ENCODE measurements at regions not wholly inside any gene's neighbourhood (a gene's known extent, or its start where the extent isn't known, plus 50 kb on each side); places are given as distances from the start of the nearest gene placed in this dataset.
"Not testable (repeated sequence)": the region's sequence is repeated elsewhere in the genome, so short reads cannot be mapped to it uniquely, and the experiment has no call there.

- no CpG with 5 or more reads among the region's 5 CpGs for WGBS (ENCODE audit: insufficient coverage, insufficient read length)
Measured at GRCh38 chr17:77553459-77554066, 404.9 kb upstream of the TNRC6C start.

GRCh38 chr17:77555121-77555591 lies 403.3 kb upstream of the TNRC6C start:
- no peaks in the 10 kb centered on the region; the same call in 1 of the 2 replicates for H3K36me3 ChIP-seq (ENCODE audit: control insufficient read depth, insufficient read depth, low read length)
- no peaks in the 10 kb centered on the region for H3K27me3 ChIP-seq (ENCODE audit: control insufficient read depth, insufficient read depth, low read length)
- no peaks in the 10 kb centered on the region for H3K9me3 ChIP-seq (ENCODE audit: control insufficient read depth, insufficient read depth, low read length)
- WGBS (ENCODE audit: insufficient coverage, insufficient read length): no CpG with 5 or more reads among the region's 16 CpGs
- no peak overlapping the region for H3K4me3 ChIP-seq (ENCODE audit: low read length)
- H3K4me1 ChIP-seq (ENCODE audit: control insufficient read depth, insufficient read depth, low read length): no peaks in the 10 kb centered on the region
- no peak overlapping the region for H3K27ac ChIP-seq (ENCODE audit: low read length)
- no peak for DNase-seq (ENCODE audit: low read depth, low spot score)

More at GRCh38 chr17:77553459-77554066, 404.9 kb upstream of the TNRC6C start:
- DNase-seq (ENCODE audit: low read depth, low spot score): no peak
- no peak overlapping the region for H3K4me3 ChIP-seq (ENCODE audit: low read length)
- H3K27me3 ChIP-seq (ENCODE audit: control insufficient read depth, insufficient read depth, low read length): no peaks in the 10 kb centered on the region
- H3K9me3 ChIP-seq (ENCODE audit: control insufficient read depth, insufficient read depth, low read length): no peaks in the 10 kb centered on the region
- no peaks in the 10 kb centered on the region; the same call in 1 of the 2 replicates for H3K36me3 ChIP-seq (ENCODE audit: control insufficient read depth, insufficient read depth, low read length)
- H3K4me1 ChIP-seq (ENCODE audit: control insufficient read depth, insufficient read depth, low read length): no peaks in the 10 kb centered on the region
- no peak overlapping the region for H3K27ac ChIP-seq (ENCODE audit: low read length)

DNA sequence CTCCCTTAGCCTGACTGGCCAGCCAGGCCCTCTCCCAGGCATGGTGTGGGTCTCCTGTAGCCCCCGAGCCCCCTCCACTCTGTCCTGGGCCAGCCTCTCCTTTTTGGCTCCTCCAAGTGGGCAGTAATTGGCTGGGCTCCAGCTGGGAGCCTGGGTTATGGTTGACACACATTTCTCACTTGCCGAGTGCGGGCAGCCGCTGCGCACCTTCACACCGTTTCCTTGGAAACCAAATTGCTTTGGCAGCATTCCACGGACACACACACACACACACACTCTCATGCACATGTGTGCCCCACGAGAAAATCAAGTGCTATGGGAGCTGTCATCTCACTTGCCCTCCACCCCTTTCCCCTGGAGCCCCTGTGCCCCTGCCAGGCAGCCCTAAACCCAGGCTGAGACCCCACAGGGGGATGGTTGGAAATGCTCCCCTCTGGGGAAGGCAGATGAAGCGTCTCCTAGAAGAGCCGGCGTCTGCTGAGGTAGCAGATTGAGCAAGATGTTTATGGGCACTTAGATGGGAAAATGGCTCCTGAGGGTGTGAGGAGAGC lies 402.7 kb upstream of the TNRC6C start:
- H3K27me3 ChIP-seq (ENCODE audit: control insufficient read depth, insufficient read depth, low read length): no peaks in the 10 kb centered on the region
- WGBS (ENCODE audit: insufficient coverage, insufficient read length): no CpG with 5 or more reads among the region's 11 CpGs
- DNase-seq (ENCODE audit: low read depth, low spot score): no peak

DNA sequence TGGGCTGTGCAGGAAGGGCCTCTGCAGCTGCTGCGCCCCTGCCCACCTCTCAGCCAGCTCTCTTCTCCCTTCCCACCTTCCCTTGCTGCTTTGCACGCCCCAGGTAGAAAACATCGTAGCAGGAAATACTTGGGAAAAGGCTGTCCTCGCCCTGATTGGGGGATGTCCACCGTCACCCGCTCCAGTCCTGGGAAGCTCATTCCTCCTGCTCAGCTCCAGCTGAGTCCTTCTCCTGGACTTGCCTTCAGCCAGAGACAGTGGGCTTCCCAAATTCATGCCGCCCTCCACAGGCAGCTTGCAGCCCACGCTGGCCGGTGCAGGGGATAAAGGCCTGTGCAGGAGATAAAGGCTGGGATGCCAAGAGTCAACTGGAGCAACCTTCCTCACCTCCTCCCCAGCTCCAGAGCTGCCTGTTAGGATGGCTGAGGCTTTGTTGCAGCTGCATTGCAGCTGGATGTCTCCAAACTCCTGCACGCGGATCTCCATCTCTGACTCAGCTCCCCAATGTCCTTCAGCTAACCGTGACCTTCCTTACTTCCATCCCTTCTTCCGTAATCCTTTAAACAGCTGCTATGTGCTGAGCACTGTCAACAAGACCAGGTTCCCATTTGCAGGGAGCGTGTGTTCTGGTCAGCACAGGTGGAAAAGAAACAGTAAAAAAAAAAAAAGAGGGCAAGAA lies 402.0 kb upstream of the TNRC6C start:
- WGBS (ENCODE audit: insufficient coverage, insufficient read length): no CpG with 5 or more reads among the region's 14 CpGs
- H3K4me1 ChIP-seq (ENCODE audit: control insufficient read depth, insufficient read depth, low read length): no peaks in the 10 kb centered on the region
- no peak for DNase-seq (ENCODE audit: low read depth, low spot score)
- H3K27ac ChIP-seq (ENCODE audit: low read length): no peak overlapping the region
- no peaks in the 10 kb centered on the region for H3K9me3 ChIP-seq (ENCODE audit: control insufficient read depth, insufficient read depth, low read length)
- H3K36me3 ChIP-seq (ENCODE audit: control insufficient read depth, insufficient read depth, low read length): no peaks in the 10 kb centered on the region; the same call in 1 of the 2 replicates
- H3K4me3 ChIP-seq (ENCODE audit: low read length): no peak overlapping the region
- no peaks in the 10 kb centered on the region for H3K27me3 ChIP-seq (ENCODE audit: control insufficient read depth, insufficient read depth, low read length)

More for the DNA sequence above, 402.7 kb upstream of the TNRC6C start:
- Histone ChIP-seq H3K4me3 (ENCODE audit: low read length) (no peak overlapping the region), H3K36me3 (ENCODE audit: control insufficient read depth, insufficient read depth, low read length) (no peaks in the 10 kb centered on the region; the same call in 1 of the 2 replicates), H3K27ac (ENCODE audit: low read length) (no peak overlapping the region), H3K9me3 (ENCODE audit: control insufficient read depth, insufficient read depth, low read length) (no peaks in the 10 kb centered on the region), H3K4me1 (ENCODE audit: control insufficient read depth, insufficient read depth, low read length) (no peaks in the 10 kb centered on the region)

DNA sequence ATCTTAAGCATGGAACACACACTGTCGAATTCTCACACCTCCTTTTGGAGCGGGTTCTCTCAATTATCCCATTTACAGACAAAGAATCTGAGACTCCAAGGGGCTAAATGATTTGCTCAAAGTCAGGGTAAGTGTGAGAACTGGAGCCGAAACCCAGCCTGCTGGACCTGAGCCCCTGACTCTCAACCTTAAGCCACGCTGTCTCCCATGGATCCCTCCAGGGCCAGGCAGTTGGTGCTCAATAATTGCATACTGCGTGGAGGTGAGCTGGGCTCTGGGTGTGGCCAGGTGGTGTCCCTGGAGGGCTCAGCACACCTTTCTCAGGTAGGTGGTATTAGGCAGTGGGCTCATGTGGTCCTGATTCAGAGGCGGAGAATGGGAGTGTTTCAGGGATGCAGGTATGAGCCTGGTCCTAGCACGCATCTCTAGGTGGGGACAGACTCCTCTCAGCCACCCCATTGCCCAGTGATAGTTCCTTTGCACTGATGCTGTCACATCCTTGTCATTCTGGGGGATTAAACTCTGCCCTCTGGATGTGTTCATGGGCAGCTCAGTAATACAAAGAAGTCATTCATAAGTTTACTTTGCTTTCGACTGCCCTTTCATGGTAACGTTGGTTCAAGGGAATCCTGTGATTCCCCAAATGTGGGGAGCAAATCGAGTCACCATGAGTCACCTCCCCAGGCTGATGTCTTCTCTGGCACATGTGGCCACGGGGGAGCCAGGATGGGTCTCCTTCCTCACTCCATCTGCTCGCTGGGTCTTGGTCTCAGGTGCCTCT lies 399.5 kb upstream of the TNRC6C start:
- H3K27me3 ChIP-seq (ENCODE audit: control insufficient read depth, insufficient read depth, low read length): no peaks in the 10 kb centered on the region
- no CpG with 5 or more reads among the region's 12 CpGs for WGBS (ENCODE audit: insufficient coverage, insufficient read length)
- no peak overlapping the region for H3K4me3 ChIP-seq (ENCODE audit: low read length)
- H3K9me3 ChIP-seq (ENCODE audit: control insufficient read depth, insufficient read depth, low read length): no peaks in the 10 kb centered on the region
- H3K36me3 ChIP-seq (ENCODE audit: control insufficient read depth, insufficient read depth, low read length): no peaks in the 10 kb centered on the region; the same call in 1 of the 2 replicates
- no peak overlapping the region for H3K27ac ChIP-seq (ENCODE audit: low read length)
- no peak for DNase-seq (ENCODE audit: low read depth, low spot score)
- H3K4me1 ChIP-seq (ENCODE audit: control insufficient read depth, insufficient read depth, low read length): no peaks in the 10 kb centered on the region

GRCh38 chr17:77560381-77560780 lies 398.1 kb upstream of the TNRC6C start:
- H3K27me3 ChIP-seq (ENCODE audit: control insufficient read depth, insufficient read depth, low read length): no peaks in the 10 kb centered on the region
- no peak for DNase-seq (ENCODE audit: low read depth, low spot score)
- H3K27ac ChIP-seq (ENCODE audit: low read length): no peak overlapping the region
- no peaks in the 10 kb centered on the region for H3K4me1 ChIP-seq (ENCODE audit: control insufficient read depth, insufficient read depth, low read length)
- no peaks in the 10 kb centered on the region; the same call in 1 of the 2 replicates for H3K36me3 ChIP-seq (ENCODE audit: control insufficient read depth, insufficient read depth, low read length)
- no peaks in the 10 kb centered on the region for H3K9me3 ChIP-seq (ENCODE audit: control insufficient read depth, insufficient read depth, low read length)
- H3K4me3 ChIP-seq (ENCODE audit: low read length): no peak overlapping the region
- no CpG with 5 or more reads among the region's 10 CpGs for WGBS (ENCODE audit: insufficient coverage, insufficient read length)

- Histone ChIP-seq H3K9me3 (ENCODE audit: control insufficient read depth, insufficient read depth, low read length) (no peaks in the 10 kb centered on the region), H3K27ac (ENCODE audit: low read length) (no peak overlapping the region), H3K4me1 (ENCODE audit: control insufficient read depth, insufficient read depth, low read length) (no peaks in the 10 kb centered on the region), H3K36me3 (ENCODE audit: control insufficient read depth, insufficient read depth, low read length) (no peaks in the 10 kb centered on the region; the same call in 1 of the 2 replicates), H3K27me3 (ENCODE audit: control insufficient read depth, insufficient read depth, low read length) (no peaks in the 10 kb centered on the region), H3K4me3 (ENCODE audit: low read length) (no peak overlapping the region)
- no CpG with 5 or more reads among the region's 13 CpGs for WGBS (ENCODE audit: insufficient coverage, insufficient read length)
- no peak for DNase-seq (ENCODE audit: low read depth, low spot score)
Measured at GRCh38 chr17:77560841-77561240, 397.7 kb upstream of the TNRC6C start.

GRCh38 chr17:77562361-77562760 lies 396.1 kb upstream of the TNRC6C start:
- H3K27ac ChIP-seq (ENCODE audit: low read length); H3K9me3 ChIP-seq (ENCODE audit: control insufficient read depth, insufficient read depth, low read length); H3K27me3 ChIP-seq (ENCODE audit: control insufficient read depth, insufficient read depth, low read length); H3K4me3 ChIP-seq (ENCODE audit: low read length); H3K4me1 ChIP-seq (ENCODE audit: control insufficient read depth, insufficient read depth, low read length); H3K36me3 ChIP-seq (ENCODE audit: control insufficient read depth, insufficient read depth, low read length); DNase-seq (ENCODE audit: low read depth, low spot score): not testable (repeated sequence)
- whole genome bisulfite sequencing (ENCODE audit: insufficient coverage, insufficient read length): no CpG with 5 or more reads among the region's 12 CpGs

DNA sequence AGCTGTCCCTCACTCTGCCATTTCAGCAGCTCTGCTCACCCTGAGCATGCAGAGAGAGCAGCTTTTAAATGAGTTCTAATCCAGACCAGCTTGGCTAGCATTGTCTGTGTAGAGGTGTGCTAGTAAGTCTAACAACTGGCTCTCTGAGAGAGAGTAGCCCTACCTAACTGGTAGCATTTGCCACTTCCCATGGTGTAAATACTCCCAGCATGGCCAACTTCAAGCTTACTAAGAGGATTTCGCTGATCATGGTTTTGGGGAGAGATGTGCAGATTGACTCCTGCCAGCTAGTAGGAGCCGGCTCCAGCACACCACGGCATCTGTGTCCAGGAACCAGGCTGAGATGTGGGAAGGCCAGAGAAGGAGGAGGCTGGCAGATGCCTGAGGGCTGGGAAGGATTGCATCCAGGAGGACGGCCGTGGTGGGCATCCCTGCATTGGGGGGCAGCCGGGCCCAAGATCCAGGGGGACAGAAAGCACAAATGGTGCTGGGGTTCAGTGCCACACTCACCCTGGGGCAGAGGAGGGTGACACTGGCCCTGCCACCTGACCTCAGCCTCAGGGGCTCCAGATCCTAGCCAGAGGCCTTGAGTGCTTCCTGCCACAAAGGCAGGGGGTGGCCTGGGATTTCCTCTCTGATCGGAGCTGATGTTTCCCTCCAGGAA lies 394.9 kb upstream of the TNRC6C start:
- no CpG with 5 or more reads among the region's 7 CpGs for WGBS (ENCODE audit: insufficient coverage, insufficient read length)
- H3K4me3 ChIP-seq (ENCODE audit: low read length): no peak overlapping the region
- no peaks in the 10 kb centered on the region for H3K4me1 ChIP-seq (ENCODE audit: control insufficient read depth, insufficient read depth, low read length)
- no peak overlapping the region for H3K27ac ChIP-seq (ENCODE audit: low read length)
- no peak for DNase-seq (ENCODE audit: low read depth, low spot score)
- no peaks in the 10 kb centered on the region for H3K9me3 ChIP-seq (ENCODE audit: control insufficient read depth, insufficient read depth, low read length)
- H3K36me3 ChIP-seq (ENCODE audit: control insufficient read depth, insufficient read depth, low read length): no peaks in the 10 kb centered on the region
- no peaks in the 10 kb centered on the region for H3K27me3 ChIP-seq (ENCODE audit: control insufficient read depth, insufficient read depth, low read length)

Measured in iPS DF 6.9 (cell line).